ENCODE measurements at regions not wholly inside any gene's neighbourhood (a gene's known extent, or its start where the extent isn't known, plus 50 kb on each side); places are given as distances from the start of the nearest gene placed in this dataset.
"Not testable (repeated sequence)": the region's sequence is repeated elsewhere in the genome, so short reads cannot be mapped to it uniquely, and the experiment has no call there.

DNA sequence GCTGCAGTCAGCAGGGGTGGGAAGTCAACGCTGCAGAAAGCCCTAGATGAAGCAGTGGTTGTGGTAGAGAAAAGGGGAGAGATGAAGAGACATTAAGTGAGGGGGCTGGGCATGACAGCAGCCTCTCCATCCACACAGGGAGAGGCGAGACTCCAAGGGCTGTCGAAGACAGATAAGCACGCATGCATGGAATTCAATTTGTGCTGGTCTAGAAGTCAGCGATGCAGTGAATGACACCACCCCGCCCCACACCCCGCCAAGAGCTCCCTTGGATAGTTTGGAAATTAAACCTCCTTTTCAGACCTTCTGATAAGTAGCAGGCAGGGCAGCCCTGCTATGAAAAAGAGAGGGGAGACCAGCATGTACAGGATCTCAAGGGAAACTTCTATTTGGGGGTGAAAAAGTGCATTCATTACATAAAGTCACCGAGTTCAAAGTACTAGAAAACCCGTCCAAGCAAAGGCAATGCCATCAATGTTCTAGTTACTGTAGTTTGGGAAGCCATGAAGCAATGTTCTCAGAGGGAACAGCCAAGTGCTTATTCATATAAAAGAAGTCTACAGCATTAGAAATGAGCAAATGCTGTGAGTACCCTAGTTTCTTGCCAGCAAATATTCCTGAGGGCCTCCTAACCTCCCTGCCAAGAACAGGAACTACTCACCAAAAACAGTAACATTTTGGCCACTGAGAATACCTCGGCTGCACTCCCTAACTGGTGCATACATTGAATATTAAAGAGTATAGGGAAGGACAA is 152.3 kb upstream of the ANXA10 start:
- DNase-seq (ENCODE audit: low read depth in 2 of 2), result no peak

DNA sequence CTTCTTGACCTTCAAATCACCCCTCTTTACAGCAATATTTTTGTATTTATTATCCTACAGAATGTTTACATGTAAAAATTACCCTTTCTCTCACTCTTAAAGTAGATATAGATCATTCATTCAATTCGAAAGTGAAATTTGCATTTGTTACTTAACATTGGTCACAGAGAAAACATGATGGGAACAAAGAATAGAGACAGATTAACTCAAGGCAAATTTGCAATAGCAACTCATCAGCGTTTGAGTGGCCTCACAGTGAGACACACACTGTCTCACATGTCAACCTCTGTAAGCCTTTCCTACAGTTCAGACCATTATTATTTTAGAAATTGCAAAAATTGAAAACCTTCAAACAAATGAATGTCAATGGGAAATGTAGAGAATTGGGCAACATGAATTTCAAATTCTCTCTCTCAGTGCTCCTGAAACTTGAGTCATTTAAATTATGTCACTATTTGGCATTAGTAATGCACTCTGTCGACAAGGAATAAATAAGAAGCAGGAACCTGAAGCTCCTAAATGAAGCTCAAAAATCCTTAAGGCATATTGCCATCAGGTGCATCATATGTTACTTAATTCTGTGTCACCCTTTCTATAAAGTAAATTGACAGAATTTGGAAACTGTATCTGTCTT is 148.3 kb upstream of the ANXA10 start:
- no peak for DNase-seq (ENCODE audit: low read depth in 2 of 2)

DNA sequence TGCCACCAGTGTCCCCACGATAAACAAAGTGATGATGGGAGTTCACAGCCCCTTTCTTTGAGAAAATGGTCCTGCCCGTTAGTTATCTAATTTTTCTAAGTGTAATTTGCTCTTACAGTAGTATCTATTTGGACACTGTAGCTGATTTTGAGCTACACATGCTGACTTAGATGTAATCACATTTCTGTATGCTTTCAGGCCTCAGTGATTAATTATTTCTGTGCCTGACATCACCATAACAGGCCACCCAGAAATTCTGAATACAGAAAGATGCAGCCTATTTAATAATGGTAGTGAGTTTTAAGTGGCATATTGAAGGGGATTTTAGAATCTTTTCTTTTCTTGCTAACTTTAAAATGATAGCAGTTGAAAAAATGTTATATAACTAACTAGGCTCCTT is 147.6 kb upstream of the ANXA10 start:
- no peak for DNase-seq (ENCODE audit: low read depth in 2 of 2)

DNA sequence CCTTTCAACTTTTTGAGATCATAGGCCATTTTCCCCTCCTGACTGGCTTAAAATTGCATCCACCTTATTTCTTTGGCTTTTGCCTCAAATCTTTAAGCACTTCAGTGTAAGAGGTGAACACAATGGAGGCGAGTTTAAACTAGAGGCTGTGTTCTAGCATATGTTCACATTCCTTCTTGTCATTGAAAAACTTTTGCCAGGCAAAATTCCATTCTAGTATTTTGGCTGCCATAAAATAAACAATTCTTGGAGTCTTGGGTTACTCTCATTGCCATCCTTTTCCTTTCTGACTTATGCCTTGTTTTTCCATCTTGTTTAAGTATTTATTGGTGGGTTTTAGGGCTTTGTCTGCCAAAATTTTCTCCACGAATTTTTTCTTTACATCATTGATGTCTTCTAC is 137.3 kb upstream of the ANXA10 start:
- no peak for DNase-seq (ENCODE audit: low read depth in 2 of 2)

DNA sequence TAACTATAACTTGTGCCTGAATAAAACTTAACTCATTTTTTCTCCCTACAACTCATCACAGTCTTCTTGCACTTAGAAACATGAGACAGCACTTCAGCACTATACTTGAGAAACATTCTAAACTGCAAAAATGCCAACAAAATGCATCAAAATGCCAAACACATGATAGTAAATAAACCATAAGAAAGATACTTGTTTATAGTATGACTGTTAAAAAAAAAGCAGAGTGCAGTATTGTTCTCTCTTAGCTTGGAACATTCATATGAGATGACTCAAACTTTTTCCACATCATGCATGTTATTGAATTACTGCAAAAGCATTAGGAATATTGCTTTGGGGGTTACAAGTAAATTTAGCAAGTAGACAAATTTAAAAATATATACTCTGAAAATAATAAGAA is 135.7 kb upstream of the ANXA10 start:
- DNase-seq (ENCODE audit: low read depth in 2 of 2), result no peak

DNA sequence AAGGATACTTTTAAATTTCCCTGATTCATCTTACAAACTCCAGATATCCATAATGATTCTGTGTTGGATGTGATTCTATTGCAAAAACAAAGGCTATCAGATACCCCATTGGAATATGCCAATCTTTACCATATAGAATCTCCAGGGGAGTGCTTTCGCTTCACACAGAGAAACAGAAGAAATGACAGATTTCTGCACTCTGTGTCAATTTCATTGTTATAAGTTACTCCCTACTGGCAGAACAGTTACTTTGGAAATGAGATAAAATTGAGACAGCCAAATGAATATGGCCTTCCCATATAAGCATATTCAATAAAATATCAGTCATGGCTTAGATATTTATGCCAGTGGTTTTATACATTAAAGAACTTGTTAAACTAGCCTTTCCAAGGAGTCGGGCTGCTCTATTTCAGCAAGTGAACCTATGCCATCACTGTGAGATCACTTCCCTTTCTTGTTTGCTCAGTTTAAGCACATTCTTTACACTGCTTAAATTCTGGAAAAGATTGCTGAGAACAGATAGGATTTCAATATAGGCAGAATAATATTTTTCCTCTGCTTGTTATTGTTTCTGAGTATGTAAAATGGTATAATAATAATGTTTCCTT is 127.5 kb upstream of the ANXA10 start:
- no peak for DNase-seq (ENCODE audit: low read depth in 2 of 2)

DNA sequence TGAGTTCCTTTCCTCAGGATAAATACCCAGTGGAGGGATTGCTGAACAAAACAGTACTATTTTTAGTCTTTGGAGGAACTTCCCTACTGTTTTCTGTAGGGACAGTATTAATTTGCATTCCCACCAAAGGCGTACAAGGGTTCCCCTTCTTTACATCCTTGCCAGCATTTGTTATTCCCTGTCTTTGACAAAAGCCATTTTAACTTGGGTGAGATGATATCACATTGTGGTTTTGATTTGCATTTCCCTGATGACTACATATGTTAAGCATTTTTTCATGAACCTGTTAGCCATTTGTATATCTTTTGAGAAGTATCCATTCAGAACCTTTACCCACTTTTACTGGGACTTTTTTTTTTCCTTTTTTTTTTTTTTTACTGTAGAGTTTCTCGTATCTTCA is 126.2 kb upstream of the ANXA10 start:
- DNase-seq (ENCODE audit: low read depth in 2 of 2), result no peak

DNA sequence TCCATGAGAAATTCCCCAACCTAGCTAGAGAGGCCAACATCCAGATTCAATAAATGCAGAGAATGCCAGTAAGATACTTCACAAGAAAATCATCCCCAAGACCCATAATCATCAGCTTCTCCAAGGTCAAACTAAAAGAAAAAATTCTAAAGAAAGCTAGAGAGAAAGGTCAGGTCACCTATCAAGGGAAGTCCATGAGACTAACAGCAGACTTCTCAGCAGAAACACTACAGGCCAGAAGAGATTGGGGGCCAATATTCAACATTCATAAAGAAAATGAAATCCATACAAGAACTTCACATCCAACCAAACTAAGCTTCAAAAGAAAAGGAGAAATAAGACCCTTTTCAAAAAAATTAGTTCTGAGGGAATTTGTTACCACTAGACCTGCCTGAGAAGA is 118.8 kb upstream of the ANXA10 start:
- DNase-seq (ENCODE audit: low read depth in 2 of 2), result no peak

DNA sequence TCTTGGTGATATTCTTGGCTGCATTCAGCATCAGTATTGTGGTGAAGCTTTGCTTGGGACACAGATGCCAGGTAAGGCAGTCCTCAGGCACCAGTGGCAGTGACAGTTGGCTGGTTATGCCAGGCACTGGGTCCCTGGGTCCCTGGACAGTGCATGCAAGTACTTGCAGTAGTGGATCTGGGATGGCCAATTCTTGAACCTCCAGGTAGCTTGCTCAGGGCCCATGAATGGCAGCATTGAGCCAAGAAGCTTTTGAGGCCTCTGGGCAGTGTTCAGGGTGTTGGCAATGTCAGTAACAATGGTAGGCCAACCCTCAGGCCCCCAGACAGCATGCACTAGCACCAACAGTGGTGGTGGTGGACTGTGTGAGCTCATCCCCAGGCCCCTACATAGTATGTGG is 106.8 kb upstream of the ANXA10 start:
- DNase-seq (ENCODE audit: low read depth in 2 of 2), result no peak

DNA sequence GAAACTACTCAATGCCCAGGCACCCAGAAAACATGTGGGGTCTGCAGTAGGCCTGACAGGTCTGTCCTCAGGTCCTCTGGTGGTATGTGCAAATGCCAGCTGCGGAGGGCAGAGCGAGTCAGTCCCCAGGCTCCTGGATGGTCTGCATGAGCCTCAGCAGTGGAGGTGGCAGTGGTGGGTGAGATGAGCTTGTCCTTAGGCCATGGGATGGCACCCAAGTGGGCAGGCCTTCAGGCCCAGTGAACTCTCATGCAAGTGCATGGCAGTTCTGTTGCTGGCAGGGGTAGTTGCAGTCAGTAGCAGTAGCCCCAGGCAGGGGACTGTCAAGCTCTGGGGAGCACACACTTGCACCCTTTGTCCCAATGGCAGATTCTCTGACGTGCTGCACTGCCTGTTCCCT is 106.3 kb upstream of the ANXA10 start:
- no peak for DNase-seq (ENCODE audit: low read depth in 2 of 2)

DNA sequence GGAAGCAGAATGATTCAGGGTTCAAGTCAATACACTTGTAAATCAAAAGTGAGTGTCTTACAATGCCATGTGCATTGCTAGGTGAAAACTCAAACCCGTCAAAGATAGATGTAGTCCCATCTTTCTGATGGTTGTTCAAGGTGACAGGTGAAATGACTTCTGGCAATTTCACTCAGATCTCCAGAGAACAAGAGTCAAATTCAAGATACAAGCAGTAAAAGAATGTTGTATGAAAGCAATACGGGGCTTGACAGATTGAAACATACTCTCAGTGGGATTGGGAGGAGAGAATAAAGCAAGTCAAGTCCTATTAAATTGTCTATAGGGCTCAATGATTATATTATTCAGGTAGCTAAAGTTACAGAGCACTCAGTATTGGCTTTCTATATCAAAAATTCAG is 105.1 kb upstream of the ANXA10 start:
- no peak for DNase-seq (ENCODE audit: low read depth in 2 of 2)

DNA sequence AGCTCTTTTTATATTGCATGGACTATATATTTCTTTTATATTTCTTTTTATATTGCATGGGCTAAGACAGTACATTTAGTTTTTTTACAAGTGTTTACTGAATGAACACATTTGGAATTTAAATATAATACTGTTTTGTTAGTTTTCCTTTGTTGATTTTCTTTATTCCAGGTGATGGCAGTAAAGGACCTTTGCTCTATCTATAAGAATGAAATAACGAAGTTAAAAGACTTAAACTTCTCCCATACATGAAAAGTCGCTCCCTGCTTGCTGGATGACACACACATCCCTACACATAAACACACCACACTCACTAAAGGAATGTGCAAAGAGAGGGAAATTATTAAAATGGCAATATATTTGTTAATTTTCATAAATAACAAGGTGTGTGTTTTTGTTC is 102.5 kb upstream of the ANXA10 start:
- no peak for DNase-seq (ENCODE audit: low read depth in 2 of 2)

DNA sequence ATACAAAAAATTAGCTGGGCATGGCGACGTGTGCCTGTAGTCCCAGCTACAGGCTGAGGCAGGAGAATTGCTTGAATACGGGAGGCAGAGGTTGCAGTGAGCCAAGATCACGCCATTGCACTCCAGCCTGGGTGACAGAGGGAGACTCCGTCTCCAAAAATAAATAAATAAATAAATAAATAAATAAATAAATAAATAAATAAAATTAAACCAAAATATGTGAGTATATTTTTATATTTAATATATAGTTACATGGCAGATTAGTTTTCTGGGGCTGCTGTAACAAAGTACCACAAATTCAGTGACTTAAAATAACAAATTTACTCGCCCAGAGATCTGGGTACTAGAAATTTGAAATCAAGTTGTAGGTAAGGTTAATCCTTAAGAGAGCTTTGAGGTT is 84.2 kb upstream of the ANXA10 start:
- DNase-seq (ENCODE audit: low read depth in 2 of 2), result not testable (repeated sequence)

DNA sequence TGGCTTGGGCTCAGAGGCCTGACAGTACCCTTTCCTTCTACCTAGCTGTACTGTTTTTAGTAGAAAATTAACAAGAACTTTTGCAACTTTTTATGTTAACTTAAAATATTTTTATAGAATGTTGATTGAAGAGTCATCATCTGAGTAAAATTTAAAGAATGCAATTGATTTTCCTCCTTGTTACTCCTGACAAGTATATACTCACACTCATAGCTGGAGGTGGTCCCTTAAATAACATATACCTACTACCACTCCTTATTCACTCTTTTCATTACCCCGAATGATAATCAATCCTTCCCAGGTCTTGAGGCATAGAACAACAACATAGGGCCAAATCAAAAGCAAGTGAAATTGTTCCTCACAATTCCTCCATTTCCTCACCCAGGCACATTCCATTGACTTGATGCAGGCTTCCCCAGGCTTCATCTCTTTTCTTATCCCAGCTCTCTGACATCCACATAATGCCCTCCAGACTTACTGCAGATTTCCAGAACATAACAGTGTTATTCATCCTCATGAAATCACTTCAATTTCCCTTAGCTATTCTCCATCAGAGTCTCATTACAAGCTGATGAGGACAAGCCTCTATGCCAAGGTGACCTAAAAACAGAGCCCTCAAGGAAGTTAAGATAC is 73.2 kb upstream of the ANXA10 start:
- DNase-seq (ENCODE audit: low read depth in 2 of 2), result no peak

DNA sequence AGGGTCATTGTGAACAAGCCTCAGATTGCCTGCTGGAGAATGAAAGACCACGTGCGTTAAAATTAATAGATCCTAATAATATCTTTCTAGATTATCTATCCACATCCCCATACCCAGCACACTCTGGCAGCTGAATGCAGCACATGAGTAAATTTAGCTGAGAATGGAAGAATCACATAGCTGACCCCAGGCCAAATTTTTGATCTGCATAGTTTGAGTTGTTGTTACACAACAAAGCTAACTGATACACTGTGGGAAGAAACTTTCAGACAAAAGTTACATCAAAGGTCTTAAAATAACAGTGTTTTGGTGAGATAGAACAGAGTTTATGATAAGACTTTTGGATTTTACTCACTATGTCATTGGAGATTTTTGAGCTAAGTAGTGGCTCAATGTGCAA is 72.4 kb upstream of the ANXA10 start:
- no peak for DNase-seq (ENCODE audit: low read depth in 2 of 2)

DNA sequence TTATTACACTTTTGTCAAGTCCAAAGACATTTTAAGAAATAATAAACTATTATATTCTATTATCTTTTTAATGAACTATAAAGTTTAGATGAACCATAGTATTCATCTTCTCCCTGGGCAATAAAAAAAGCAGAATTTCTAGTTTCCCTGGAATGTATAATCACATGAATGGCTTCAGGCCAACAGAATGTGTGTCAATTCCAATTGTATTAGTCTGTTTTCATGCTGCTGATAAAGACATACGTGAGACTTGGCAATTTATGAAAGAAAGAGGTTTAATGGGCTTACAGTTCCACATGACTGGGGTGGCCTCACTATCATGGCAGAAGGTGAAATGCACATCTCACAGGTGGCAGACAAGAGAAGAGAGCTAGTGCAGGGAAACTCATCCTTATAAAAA is 70.7 kb upstream of the ANXA10 start:
- DNase-seq (ENCODE audit: low read depth in 2 of 2), result no peak

DNA sequence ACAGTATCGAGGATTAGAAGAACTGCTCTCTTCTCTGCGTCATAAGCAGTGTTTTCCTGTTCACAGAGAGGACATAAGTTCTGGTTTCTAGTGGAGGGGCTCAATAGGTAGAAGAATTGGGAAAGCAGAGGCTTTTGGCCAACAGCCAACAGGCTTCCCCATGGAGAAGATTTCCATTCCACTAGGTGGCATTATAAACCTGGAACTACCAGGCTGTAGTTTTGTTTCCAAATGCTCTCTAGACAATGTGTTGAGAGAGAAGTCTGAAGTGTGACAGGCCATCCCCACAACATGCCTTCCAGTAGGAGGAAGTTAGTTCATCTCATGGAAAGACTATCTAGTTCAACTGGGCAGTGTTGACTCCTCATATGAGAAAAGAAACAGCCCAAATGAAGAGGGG is 63.8 kb upstream of the ANXA10 start:
- no peak for DNase-seq (ENCODE audit: low read depth in 2 of 2)

DNA sequence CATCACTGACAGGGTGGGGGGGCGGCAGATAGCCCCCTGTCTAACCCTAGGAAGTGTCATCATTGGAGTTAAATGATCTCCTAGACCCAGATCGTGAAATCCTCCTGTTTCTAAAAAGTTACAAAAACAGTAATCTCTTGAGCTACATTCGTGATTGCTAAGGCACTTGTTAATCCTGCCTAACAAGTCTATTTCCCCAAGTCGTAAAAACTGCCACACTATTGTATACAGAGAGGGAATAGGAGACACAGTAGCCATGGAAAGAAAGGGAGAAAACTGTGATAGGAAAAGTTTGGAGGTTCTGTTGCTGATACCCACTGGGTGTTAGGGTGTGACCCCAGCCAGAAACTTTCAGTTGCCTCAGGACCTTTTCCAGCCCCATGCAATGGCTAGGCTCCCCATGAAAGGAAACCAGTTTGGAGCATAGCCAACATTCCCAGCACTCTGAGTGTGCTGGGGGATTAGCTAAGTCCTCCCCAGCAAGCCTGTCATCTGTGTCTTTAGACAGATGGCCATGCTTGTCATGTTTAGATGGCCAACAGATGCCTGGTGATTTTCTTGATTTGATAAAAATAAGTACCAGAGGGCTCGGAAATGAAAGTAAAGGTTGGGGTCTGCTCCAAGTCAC is 63.3 kb upstream of the ANXA10 start:
- DNase-seq (ENCODE audit: low read depth in 2 of 2), result no peak

DNA sequence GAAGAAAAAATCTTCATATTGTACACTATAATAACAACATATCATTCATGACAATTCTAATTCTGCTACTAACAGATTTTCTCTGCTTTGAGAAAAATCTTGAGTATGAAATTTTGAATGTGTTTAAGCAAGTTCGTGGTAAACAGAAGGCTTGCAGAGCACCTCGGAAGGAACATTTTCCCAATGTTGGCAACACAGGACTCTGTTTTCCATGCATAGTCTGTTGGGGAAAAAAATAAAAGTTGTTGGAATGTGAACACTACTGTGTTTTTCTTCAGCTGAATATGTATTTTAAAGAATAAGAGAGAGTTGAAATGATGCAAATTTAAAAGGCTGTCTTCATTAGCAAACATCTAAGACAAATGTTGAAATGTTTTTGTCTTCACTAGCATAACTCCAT is 54.7 kb upstream of the ANXA10 start:
- no peak for DNase-seq (ENCODE audit: low read depth in 2 of 2)

DNA sequence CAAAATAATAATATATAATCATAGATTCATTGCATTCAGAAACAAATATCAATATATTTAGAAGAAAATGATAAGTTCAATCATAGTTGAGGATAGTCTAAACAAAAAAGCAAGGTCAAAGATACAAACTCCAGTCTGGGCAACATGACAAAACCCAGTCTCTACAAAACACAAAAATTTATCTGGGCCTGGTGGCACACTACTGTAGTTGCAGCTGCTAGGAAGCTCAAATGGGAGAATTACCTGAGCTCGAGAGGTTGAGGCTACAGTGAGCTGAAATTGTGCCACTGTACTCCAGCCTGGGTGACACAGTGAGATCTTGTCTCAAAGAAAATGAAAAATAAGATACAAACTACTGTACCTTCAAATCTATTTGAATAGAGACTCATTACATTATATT is 52.7 kb upstream of the ANXA10 start:
- no peak for DNase-seq (ENCODE audit: low read depth in 2 of 2)
